ENCODE measurements at regions not wholly inside any gene's neighbourhood (a gene's known extent, or its start where the extent isn't known, plus 50 kb on each side); places are given as distances from the start of the nearest gene placed in this dataset.
"Not testable (repeated sequence)": the region's sequence is repeated elsewhere in the genome, so short reads cannot be mapped to it uniquely, and the experiment has no call there.

- DNase-seq (ENCODE audit: insufficient read length, low spot score) (no peak), FAIRE-seq (no peak)
Measured at GRCh38 chr7:137120690-137121089, 222.8 kb downstream of the PTN start.

GRCh38 chr7:137110535-137110934, 233.0 kb downstream of the PTN start:
- FAIRE-seq (no peak), DNase-seq (ENCODE audit: insufficient read length, low spot score) (no peak)
- TF ChIP-seq CTCF (IDR thresholded peaks at IDR 0.05; ENCODE audit: insufficient read depth, missing control alignments), result no peak

More at GRCh38 chr7:137120690-137121089, 222.8 kb downstream of the PTN start:
- no peak for TF ChIP-seq CTCF (IDR thresholded peaks at IDR 0.05; ENCODE audit: insufficient read depth, missing control alignments)

- FAIRE-seq, result no peak
- TF ChIP-seq CTCF (IDR thresholded peaks at IDR 0.05; ENCODE audit: insufficient read depth, missing control alignments), result no peak
Measured at GRCh38 chr7:137110091-137110509, 233.4 kb downstream of the PTN start.

GRCh38 chr7:137107802-137108201, 235.7 kb downstream of the PTN start:
- not testable (repeated sequence) for FAIRE-seq

More at GRCh38 chr7:137110091-137110509, 233.4 kb downstream of the PTN start:
- no peak for DNase-seq (ENCODE audit: insufficient read length, low spot score)

GRCh38 chr7:137103526-137103925, 235.1 kb downstream of the CHRM2 start:
- not testable (repeated sequence) for FAIRE-seq; DNase-seq (ENCODE audit: insufficient read length, low spot score)

More at GRCh38 chr7:137107802-137108201, 235.7 kb downstream of the PTN start:
- DNase-seq (ENCODE audit: insufficient read length, low spot score), result not testable (repeated sequence)

- no peak for DNase-seq (ENCODE audit: insufficient read length, low spot score)
- no peak for FAIRE-seq
- TF ChIP-seq CTCF (IDR thresholded peaks at IDR 0.05; ENCODE audit: insufficient read depth, missing control alignments), result no peak
Measured at GRCh38 chr7:137097111-137097510, 228.7 kb downstream of the CHRM2 start.

GRCh38 chr7:137096607-137097006, 228.2 kb downstream of the CHRM2 start:
- FAIRE-seq (no peak), DNase-seq (ENCODE audit: insufficient read length, low spot score) (no peak)
- TF ChIP-seq CTCF (IDR thresholded peaks at IDR 0.05; ENCODE audit: insufficient read depth, missing control alignments), result no peak

- DNase-seq (ENCODE audit: insufficient read length, low spot score) (no peak), FAIRE-seq (no peak)
- TF ChIP-seq CTCF (IDR thresholded peaks at IDR 0.05; ENCODE audit: insufficient read depth, missing control alignments), result no peak
Measured at GRCh38 chr7:137093198-137093597, 224.7 kb downstream of the CHRM2 start.

Data from D721Med (cell line).